ENCODE measurements at regions not wholly inside any gene's neighbourhood (a gene's known extent, or its start where the extent isn't known, plus 50 kb on each side); places are given as distances from the start of the nearest gene placed in this dataset.

DNA sequence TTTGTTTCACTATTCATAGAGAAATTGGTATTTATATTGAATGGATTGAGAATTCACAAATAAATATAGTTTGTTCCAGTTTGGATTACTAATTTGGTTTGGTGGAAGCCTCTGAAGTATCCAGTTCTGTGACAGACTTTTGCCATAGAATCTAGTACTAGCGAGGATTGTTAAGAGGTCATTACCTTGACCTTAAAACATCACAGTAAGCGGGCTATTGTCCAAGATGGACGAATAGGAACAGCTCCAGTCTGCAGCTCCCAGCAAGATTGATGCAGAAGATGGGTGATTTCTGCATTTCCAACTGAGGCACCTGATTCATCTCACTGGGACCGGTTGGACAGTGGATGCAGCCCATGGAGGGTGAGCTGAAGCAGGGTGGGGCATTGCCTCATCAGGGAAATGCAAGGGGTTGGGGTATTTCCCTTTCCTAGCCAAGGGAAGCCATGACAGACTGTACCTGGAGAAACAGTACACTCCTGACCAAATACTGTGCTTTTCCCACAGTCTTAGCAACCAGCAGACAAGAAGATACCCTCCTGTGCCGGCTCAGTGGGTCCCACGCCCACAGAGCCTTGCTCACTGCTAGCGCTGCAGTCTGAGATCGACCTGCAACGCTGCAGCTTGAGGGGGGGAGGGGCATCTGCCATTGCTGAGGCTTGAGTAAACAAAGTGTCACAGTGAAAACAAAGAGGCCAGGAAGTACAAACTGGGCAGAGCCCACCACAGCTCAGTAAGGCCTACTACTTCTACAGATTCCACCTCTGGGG is 66.4 kb upstream of the NEDD9 start (continued):
- TF ChIP-seq RBAK (CRISPR knock-in tag; IDR thresholded peaks at IDR 0.05) (peak; percentile 95), RFXAP (CRISPR knock-in tag; IDR thresholded peaks at IDR 0.05; ENCODE audit: borderline replicate concordance) (peak; percentile 90), ZNF720 (CRISPR knock-in tag; IDR thresholded peaks at IDR 0.05) (no peak), NR2F1 (CRISPR knock-in tag; IDR thresholded peaks at IDR 0.05) (peak; percentile 70 to 87; a peak in 3 of 4 replicates), TSC22D2 (CRISPR knock-in tag; IDR thresholded peaks at IDR 0.05; ENCODE audit: borderline replicate concordance) (peak; percentile 93; the same call in 1 of the 2 replicates), JARID2 (CRISPR knock-in tag; IDR thresholded peaks at IDR 0.05; ENCODE audit: insufficient replicate concordance) (no peak), ZNF232 (CRISPR knock-in tag; IDR thresholded peaks at IDR 0.05; ENCODE audit: borderline replicate concordance) (peak; percentile 87), ZNF33B (CRISPR knock-in tag; IDR thresholded peaks at IDR 0.05) (no peak; the same call in none of the 2 replicates), PAX8 (CRISPR knock-in tag; IDR thresholded peaks at IDR 0.05; ENCODE audit: borderline replicate concordance) (no peak), MIER2 (CRISPR knock-in tag; IDR thresholded peaks at IDR 0.05) (peak; percentile 79; the same call in 1 of the 2 replicates), ZBTB7B (CRISPR knock-in tag; IDR thresholded peaks at IDR 0.05) (peak; percentile 99), ATF7 (IDR thresholded peaks at IDR 0.05) (no peak), ATF7 (CRISPR knock-in tag; IDR thresholded peaks at IDR 0.05) (peak; percentile 87), U2AF2 (IDR thresholded peaks at IDR 0.05; ENCODE audit: low read depth, low read length) (no peak), ZNF546 (CRISPR knock-in tag; conservative IDR thresholded peaks at IDR 0.05) (peak; percentile 97), GPN1 (CRISPR knock-in tag; IDR thresholded peaks at IDR 0.05; ENCODE audit: borderline replicate concordance) (no peak), KLF16 (CRISPR knock-in tag; IDR thresholded peaks at IDR 0.05) (peak in 1 of 2 experiments; percentile 93; a peak in 2 of 4 replicates)
- TF ChIP-seq, protein P1, sequence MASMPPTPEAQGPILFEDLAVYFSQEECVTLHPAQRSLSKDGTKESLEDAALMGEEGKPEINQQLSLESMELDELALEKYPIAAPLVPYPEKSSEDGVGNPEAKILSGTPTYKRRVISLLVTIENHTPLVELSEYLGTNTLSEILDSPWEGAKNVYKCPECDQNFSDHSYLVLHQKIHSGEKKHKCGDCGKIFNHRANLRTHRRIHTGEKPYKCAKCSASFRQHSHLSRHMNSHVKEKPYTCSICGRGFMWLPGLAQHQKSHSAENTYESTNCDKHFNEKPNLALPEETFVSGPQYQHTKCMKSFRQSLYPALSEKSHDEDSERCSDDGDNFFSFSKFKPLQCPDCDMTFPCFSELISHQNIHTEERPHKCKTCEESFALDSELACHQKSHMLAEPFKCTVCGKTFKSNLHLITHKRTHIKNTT (CRISPR knock-in tag; IDR thresholded peaks at IDR 0.05), result no peak
- TF ChIP-seq, protein P2, sequence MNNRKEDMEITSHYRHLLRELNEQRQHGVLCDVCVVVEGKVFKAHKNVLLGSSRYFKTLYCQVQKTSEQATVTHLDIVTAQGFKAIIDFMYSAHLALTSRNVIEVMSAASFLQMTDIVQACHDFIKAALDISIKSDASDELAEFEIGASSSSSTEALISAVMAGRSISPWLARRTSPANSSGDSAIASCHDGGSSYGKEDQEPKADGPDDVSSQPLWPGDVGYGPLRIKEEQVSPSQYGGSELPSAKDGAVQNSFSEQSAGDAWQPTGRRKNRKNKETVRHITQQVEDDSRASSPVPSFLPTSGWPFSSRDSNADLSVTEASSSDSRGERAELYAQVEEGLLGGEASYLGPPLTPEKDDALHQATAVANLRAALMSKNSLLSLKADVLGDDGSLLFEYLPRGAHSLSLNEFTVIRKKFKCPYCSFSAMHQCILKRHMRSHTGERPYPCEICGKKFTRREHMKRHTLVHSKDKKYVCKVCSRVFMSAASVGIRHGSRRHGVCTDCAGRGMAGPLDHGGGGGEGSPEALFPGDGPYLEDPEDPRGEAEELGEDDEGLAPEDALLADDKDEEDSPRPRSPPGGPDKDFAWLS (CRISPR knock-in tag; IDR thresholded peaks at IDR 0.05; ENCODE audit: borderline replicate concordance), result 0 out of 2 replicates have a peak, but pooled peaks have one; percentile 69
- TF ChIP-seq, protein P3, sequence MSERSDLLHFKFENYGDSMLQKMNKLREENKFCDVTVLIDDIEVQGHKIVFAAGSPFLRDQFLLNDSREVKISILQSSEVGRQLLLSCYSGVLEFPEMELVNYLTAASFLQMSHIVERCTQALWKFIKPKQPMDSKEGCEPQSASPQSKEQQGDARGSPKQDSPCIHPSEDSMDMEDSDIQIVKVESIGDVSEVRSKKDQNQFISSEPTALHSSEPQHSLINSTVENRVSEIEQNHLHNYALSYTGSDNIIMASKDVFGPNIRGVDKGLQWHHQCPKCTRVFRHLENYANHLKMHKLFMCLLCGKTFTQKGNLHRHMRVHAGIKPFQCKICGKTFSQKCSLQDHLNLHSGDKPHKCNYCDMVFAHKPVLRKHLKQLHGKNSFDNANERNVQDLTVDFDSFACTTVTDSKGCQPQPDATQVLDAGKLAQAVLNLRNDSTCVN (CRISPR knock-in tag; IDR thresholded peaks at IDR 0.05; ENCODE audit: borderline replicate concordance), result peak; percentile 75; the same call in 1 of the 2 replicates
- TF ChIP-seq, protein P4, sequence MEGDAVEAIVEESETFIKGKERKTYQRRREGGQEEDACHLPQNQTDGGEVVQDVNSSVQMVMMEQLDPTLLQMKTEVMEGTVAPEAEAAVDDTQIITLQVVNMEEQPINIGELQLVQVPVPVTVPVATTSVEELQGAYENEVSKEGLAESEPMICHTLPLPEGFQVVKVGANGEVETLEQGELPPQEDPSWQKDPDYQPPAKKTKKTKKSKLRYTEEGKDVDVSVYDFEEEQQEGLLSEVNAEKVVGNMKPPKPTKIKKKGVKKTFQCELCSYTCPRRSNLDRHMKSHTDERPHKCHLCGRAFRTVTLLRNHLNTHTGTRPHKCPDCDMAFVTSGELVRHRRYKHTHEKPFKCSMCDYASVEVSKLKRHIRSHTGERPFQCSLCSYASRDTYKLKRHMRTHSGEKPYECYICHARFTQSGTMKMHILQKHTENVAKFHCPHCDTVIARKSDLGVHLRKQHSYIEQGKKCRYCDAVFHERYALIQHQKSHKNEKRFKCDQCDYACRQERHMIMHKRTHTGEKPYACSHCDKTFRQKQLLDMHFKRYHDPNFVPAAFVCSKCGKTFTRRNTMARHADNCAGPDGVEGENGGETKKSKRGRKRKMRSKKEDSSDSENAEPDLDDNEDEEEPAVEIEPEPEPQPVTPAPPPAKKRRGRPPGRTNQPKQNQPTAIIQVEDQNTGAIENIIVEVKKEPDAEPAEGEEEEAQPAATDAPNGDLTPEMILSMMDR (CRISPR knock-in tag; IDR thresholded peaks at IDR 0.05), result peak; percentile 17; the same call in 1 of the 2 replicates

Data from HepG2 (cell line).